ENCODE measurements at regions not wholly inside any gene's neighbourhood (a gene's known extent, or its start where the extent isn't known, plus 50 kb on each side); places are given as distances from the start of the nearest gene placed in this dataset.
"Not testable (repeated sequence)": the region's sequence is repeated elsewhere in the genome, so short reads cannot be mapped to it uniquely, and the experiment has no call there.

DNA sequence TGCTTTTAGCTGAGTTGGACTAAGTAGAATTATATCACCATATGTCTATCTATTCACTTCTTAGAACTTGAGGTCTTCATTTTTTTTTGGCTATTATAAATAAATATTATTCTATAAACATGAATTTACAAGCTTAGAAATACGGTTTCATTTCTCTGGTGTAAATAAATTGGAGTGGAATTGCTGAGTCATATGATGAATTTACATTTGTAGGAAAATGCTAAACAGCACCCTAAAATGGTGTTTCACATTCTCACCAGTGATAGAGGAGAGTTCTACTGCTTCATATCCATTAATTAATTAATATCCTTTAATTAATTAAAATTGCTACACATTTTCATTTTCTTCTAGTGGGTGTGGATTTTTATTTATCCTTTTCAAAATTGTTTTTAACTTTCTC is 318.3 kb downstream of the MDFIC start:
- DNase-seq: no peak

GRCh38 chr7:115235075-115235474 is 313.2 kb downstream of the MDFIC start:
- no peak for DNase-seq

- DNase-seq: no peak
These were observed 311.9 kb downstream of the MDFIC start for GRCh38 chr7:115233809-115234208.

DNA sequence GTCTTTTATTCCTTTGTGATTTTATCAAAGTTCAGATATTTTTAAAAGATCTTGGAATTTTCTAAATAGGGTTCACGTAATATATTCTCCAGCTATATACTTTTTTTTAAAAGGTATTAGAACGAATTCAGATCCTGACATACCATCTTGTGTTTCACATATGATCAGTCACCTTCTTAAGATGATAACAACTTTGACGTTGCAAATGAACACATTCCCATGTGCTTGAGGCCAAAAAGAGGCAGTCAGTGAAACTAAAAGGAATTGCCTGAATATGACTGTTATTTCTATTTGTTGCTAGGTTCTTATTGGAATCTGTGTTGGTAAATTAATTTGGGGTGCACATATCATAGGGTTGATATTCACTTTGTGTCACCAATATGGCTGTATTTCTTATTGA is 310.1 kb downstream of the MDFIC start:
- no peak for DNase-seq

- no peak for DNase-seq
These were observed 309.1 kb downstream of the MDFIC start for GRCh38 chr7:115230882-115231571.

GRCh38 chr7:115229401-115230105 is 307.7 kb downstream of the MDFIC start:
- DNase-seq: no peak

DNA sequence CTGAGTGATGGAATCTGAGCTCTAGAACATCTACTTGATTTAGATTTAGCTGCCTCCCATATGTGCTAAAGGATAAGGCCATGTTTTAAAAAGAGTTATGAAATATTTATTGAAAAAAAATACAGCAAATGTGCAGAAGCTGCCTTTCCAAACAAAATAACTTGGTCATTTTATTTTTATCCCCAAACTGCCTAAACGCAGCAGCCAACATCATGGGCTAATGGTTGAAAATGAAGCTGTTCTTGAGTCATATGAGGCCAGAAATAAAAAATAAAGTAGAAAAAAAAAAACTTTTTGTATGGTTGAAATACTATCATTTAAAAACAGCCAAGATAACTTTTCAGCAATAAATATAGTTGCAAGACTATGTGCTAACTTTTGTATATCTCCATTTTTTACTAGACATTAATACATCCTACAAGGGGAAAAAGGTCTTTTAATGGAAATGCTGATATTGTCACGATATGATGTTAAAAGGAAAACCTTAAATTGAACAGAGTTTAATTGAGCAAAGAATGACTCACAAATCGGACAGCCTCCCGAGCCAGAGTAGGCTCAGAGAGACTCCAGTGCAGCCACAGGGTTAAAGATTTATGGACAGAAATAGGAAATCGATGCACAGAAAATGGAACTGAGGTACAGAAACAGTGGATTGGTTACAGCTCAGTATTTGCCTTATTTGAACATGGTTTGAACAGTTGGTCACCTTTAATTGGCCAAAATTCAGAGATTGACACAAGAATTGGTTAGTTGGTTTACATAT is 305.8 kb downstream of the MDFIC start:
- DNase-seq: no peak

DNA sequence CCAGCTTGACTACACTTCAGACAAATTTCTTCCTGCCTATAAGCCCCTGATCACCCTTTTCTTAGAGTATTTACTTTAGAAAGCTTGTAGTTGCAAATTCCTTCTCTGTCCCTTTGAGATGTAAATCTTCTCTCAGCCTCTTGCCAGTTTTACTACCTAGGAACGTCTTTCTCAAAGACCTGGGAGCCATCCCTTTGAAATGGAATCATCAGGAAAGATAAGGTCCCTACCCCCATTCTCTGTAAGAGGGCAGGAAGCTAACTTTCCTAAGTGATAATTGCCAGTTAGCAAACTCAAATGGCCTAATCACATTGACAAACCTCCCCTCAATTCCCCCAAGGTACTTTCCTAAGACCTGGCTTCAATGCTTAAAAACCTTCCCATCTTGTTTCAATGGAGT is 304.5 kb downstream of the MDFIC start:
- DNase-seq: no peak

DNA sequence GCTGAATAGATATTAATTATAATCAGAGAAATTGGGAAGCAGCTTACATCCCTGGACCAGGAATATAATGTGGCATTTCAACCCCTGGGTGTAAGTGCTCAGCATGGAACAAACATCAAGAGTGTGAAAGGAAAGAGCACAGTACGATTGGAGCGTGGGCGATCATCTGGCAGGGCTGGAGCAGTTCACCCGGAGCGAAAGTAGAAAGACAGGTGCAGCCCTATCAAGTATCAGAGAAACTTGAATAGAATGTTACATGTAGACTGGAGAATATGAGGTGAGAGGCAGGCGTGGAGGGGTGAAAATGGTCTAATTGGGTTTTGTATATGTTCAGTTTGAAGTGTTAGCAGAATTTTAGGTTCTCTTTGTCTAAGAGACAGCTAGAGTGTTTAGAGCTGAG is 303.0 kb downstream of the MDFIC start:
- no peak for DNase-seq

- no peak for DNase-seq
These were observed 302.1 kb downstream of the MDFIC start for GRCh38 chr7:115223959-115224358.

GRCh38 chr7:115221456-115221855 is 299.6 kb downstream of the MDFIC start:
- DNase-seq: no peak

GRCh38 chr7:115218076-115218475 is 296.2 kb downstream of the MDFIC start:
- DNase-seq: no peak

GRCh38 chr7:115217373-115217772 is 295.5 kb downstream of the MDFIC start:
- DNase-seq: no peak

GRCh38 chr7:115216652-115217051 is 294.8 kb downstream of the MDFIC start:
- no peak for DNase-seq

DNA sequence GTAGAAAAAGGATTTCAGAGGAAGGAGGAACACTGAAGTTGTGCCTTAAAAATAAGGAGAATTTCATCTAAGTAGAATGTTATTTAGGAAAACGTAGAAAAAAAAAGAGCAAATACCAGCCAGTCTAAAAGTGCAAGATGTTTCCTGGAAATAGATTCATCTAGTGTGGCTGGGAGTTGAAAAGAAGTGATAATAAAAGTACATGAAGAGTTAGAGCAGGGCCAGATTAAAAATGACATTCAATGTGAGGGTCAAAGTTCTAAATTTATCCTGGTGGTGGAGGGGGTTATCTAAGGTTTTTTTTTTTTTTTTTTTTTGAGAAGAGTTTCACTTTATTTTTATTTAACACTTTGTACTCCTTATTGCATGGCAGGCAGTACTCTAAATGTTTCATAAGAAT is 289.3 kb downstream of the MDFIC start:
- no peak for DNase-seq

- no peak for DNase-seq
These were observed 288.7 kb downstream of the MDFIC start for GRCh38 chr7:115210552-115210951.

DNA sequence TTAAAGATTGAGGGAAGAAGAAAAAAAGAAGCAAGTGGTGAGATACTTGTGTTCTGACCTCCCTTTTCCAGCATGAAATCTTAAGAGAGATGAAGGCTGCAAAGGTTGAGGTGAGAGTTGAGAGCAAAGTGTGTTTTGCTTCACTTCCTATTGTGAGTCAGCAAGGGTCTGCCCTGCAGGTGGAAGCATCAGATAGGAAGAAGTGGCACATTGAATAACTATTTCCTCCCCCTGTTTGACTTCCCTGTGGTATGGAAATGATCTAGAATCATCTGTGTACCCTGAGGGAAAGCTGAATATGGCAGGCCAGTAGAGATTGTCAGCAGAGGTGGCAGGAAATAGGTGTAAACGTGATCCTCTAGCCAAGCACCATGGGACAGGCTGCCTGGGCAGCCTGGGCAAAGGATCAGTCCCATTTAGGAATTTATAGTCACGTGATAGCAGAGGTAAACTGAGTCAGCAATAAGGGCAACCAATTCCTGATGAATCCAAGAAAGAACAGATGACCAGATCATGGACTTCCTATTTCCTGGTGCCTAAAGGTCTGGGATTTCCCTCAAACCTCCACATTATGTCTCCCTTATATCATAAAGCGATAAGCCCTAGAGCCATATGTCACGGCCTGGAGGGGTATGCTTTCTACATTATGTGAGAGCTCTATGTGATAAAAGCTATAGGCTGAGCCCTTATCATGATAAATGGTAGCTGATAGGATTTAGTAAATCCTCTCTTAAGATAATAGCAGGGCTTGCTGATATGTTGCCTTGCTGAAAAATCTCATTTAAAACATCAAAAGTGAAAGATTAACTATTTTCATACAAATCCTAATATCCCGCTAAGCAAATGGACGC is 287.0 kb downstream of the MDFIC start:
- no peak for DNase-seq

DNA sequence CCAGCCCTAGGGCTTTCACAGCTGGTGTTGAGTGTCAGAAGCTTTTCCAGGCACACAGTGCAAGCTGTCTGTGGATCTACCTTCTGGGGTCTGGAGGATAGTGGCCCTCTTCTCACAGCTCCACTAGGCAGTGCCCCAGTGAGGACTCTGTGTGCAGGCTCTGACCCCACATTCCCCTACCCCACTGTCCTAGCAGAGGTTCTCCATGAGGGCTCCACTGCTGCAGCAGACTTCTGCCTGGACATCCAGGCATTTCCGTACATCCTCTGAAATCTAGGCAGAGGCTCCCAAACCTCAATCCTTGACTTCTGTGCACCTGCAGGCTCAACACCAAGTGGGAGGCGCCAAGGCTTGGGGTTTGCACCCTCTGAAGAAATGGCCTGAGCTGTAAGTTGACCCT is 284.5 kb downstream of the MDFIC start:
- not testable (repeated sequence) for DNase-seq

DNA sequence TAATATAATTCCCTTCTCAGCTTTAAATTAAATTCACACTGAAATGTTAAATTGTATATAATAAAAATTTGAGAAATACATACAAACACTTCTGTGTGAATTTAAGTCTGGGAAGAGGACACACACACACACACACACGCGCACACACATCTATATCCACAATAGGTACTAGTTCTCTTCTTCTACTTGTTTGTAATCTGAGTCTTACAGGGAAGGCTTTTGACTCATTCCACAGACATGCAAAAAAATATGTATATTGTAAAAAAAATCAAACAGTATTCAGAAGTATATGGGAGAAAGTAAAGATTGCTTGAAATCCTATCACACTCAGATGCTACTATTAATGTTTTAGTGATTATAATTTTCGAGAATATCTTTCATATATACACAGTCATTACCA is 276.2 kb downstream of the MDFIC start:
- DNase-seq: no peak

DNA sequence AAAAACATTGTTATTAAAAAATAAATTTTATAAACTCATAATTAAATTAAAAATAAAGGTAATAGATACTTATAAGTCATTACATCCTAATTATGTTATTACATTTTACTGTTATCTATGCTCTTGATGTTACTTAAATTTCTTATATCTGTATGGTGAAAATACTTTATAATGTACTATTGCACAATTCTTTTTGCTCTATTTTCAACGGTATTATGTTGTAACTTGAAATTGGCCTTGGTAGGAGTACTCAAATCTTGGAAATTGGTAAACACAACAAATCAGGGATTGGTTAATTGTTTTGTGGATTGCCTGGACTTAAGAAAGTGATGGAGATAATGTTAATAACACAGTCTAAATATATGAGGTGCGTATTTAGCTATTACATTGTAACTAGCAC is 273.3 kb downstream of the MDFIC start:
- no peak for DNase-seq

DNA sequence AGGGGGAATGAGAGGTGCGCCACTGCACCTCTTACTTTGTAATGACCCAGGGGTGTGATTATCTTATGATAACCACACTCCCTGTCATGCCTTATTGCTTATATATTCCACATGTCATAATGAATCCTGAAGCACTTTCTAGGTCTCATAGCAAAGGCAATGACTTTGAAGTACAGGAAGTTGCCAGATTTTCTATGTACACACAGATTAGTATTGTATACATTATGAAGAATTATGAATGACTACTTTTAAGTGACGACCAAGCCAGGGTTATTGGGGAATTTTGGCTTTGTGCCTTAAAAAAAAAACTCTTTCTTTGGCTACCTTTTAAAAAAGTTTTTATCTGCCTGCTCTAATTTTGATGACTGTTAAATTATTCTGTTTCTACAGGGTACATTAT is 269.6 kb downstream of the MDFIC start:
- no peak for DNase-seq

GRCh38 chr7:115183431-115184057 is 261.6 kb downstream of the MDFIC start:
- DNase-seq: no peak

DNA sequence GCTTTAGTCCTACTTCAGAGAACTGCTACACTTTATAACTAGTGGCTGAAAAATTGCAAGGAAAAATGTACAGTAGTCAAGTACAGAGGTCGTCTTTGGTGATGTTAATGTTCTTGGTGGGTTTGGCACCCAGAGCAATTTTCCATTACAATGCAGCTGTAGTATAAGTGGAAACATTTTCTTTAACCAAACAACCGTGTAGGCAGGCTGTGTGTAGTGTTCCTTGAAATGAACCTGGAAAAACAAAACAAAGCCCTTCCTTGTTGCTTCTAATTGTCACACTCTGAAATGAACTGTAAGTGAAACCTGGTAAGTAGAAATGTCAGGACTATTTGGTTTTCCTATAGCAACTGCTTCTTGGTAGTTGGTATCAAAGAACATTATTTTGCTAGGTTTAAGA is 256.9 kb downstream of the MDFIC start:
- no peak for DNase-seq
